ENCODE measurements at regions not wholly inside any gene's neighbourhood (a gene's known extent, or its start where the extent isn't known, plus 50 kb on each side); places are given as distances from the start of the nearest gene placed in this dataset.

DNA sequence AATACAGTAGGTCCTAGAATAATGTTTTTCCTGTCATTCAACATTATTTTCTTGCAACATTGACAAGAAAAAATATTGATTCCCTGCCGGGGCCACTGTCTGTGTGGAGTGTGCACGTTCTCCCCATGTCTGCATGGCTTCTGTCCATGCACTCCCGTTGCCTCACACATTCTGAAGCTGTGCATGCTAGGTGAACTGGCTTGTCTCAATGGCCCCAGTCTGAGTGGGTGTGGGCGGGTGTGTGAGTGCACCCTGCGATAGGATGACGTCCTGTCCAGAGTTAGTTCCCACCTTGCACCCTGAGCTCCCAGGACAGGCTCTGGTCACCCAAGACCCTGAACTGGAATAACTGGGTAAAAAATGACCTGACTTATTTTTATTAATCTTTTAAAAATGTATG, 186.1 kb downstream of the CAND1 start:
- TF ChIP-seq CTCF (IDR thresholded peaks at IDR 0.05; ENCODE audit: low read depth, low read length, poor library complexity, severe bottlenecking) (no peak), EZH2phosphoT487 (IDR thresholded peaks at IDR 0.05; ENCODE audit: borderline replicate concordance, low read length) (no peak)
